RWPE2 (cell line): ENCODE measurements at regions not wholly inside any gene's neighbourhood (a gene's known extent, or its start where the extent isn't known, plus 50 kb on each side); places are given as distances from the start of the nearest gene placed in this dataset.
"Not testable (repeated sequence)": the region's sequence is repeated elsewhere in the genome, so short reads cannot be mapped to it uniquely, and the experiment has no call there.

Experiments used
- ATAC-seq: fragments of 200-7000 bp; cut with Tn5 transposase; 3 replicates; pipeline ENCODE4 v1.9.1; 2021; ENCODE audit warnings: low read depth
- DNase-seq: peaks from one replicate; pipeline ENCODE4 v3.0.0-alpha.2; 2020; ENCODE audit warnings: low spot score
- H3K27ac ChIP-seq: fragments of 450-650 bp; 2 replicates; pipeline ENCODE4 v1.5.1; 2017; ENCODE audit warnings: mild to moderate bottlenecking; ENCODE audit not compliant: poor library complexity, severe bottlenecking
- H3K27me3 ChIP-seq: fragments of 250-450 bp; sonication (Bioruptor Pico); 2 replicates; pipeline ENCODE4 v1.5.1; 2021; ENCODE audit warnings: mild to moderate bottlenecking, moderate library complexity; ENCODE audit not compliant: insufficient read depth, poor library complexity, severe bottlenecking
- H3K36me3 ChIP-seq: fragments of 250-450 bp; sonication (Bioruptor Pico); 2 replicates; pipeline ENCODE4 v1.5.1; 2020; ENCODE audit warnings: low read depth, mild to moderate bottlenecking, moderate library complexity
- H3K4me1 ChIP-seq: fragments of 250-450 bp; sonication (Bioruptor Pico); 2 replicates; pipeline ENCODE4 v1.5.1; 2021; ENCODE audit warnings: mild to moderate bottlenecking, moderate library complexity; ENCODE audit not compliant: insufficient read depth, poor library complexity, severe bottlenecking
- H3K4me3 ChIP-seq: fragments of 250-450 bp; sonication (Bioruptor Pico); 2 replicates; pipeline ENCODE4 v1.5.1; 2021; ENCODE audit warnings: mild to moderate bottlenecking, moderate library complexity; ENCODE audit not compliant: severe bottlenecking
- H3K9me3 ChIP-seq: fragments of 250-450 bp; sonication (Bioruptor Pico); 2 replicates; pipeline ENCODE4 v1.5.1; 2021; ENCODE audit warnings: mild to moderate bottlenecking, moderate library complexity; ENCODE audit not compliant: severe bottlenecking
- TF ChIP-seq, protein P1 (sequence below): fragments of 450-650 bp; IDR thresholded peaks from one replicate; pipeline ENCODE4 v1.5.1; 2017; ENCODE audit warnings: mild to moderate bottlenecking, moderate library complexity; ENCODE audit not compliant: poor library complexity, severe bottlenecking

DNA sequence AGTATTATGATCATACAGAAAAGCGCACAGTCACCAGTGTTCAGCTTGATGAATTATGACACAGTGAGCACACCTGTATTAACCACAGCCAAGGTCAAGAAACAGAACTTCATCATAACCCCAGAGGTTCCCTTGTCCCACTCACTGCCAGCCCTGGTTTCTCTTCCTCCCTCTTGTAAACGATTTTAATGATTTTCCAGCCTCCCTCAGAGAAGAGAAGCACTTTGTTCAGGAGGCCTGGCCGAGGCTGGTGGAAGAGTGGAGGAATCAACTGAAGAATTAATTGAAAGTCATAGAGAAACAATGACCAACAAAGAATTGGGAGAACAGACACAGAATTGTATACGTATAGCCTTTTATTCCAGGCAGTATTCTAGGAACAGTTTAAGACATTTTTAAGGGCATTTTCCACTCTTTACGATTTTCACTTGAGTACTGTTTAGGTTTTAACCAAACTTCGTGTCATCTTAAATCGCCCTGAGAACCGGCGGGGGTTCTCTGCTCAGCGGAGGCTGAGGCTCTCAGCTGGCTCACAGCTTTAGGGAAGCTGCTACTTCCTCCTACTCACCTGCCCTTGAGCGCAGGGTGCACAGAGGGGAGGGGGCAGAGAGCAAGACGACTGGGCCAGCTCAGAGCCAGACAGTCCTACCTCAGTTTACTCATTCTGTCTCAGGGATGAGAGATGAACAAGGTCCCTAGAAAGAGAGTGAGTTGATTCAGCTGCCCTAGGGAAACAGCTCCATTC, 108.6 kb downstream of the AKAP11 start:
- TF ChIP-seq, protein P1, sequence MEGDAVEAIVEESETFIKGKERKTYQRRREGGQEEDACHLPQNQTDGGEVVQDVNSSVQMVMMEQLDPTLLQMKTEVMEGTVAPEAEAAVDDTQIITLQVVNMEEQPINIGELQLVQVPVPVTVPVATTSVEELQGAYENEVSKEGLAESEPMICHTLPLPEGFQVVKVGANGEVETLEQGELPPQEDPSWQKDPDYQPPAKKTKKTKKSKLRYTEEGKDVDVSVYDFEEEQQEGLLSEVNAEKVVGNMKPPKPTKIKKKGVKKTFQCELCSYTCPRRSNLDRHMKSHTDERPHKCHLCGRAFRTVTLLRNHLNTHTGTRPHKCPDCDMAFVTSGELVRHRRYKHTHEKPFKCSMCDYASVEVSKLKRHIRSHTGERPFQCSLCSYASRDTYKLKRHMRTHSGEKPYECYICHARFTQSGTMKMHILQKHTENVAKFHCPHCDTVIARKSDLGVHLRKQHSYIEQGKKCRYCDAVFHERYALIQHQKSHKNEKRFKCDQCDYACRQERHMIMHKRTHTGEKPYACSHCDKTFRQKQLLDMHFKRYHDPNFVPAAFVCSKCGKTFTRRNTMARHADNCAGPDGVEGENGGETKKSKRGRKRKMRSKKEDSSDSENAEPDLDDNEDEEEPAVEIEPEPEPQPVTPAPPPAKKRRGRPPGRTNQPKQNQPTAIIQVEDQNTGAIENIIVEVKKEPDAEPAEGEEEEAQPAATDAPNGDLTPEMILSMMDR, result no peak
- Histone ChIP-seq H3K36me3 (no peaks in the 10 kb centered on the region), H3K27ac (no peak overlapping the region), H3K27me3 (no peaks in the 10 kb centered on the region), H3K4me3 (no peak overlapping the region), H3K9me3 (no peaks in the 10 kb centered on the region), H3K4me1 (no peaks in the 10 kb centered on the region)
- no peak for DNase-seq
- no peak for ATAC-seq

DNA sequence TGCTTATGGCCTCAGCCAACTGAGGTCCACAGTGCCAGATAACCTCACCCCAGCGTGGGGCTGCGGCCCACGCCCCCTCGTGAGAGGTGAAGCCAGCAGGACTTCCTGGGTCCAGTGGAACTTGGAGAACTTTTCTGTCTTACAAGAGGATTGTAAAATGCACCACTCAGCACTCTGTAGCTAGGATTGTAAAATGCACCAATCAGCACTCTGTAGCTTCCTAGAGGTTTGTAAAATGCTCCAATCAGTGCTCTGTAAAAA, 109.1 kb downstream of the AKAP11 start:
- H3K27me3 ChIP-seq, result no peaks in the 10 kb centered on the region
- no peaks in the 10 kb centered on the region for H3K9me3 ChIP-seq
- no peaks in the 10 kb centered on the region for H3K36me3 ChIP-seq
- DNase-seq, result no peak
- H3K27ac ChIP-seq, result no peak overlapping the region
- H3K4me3 ChIP-seq, result no peak overlapping the region
- TF ChIP-seq, protein P1, result no peak
- no peak for ATAC-seq
- H3K4me1 ChIP-seq, result no peaks in the 10 kb centered on the region

DNA sequence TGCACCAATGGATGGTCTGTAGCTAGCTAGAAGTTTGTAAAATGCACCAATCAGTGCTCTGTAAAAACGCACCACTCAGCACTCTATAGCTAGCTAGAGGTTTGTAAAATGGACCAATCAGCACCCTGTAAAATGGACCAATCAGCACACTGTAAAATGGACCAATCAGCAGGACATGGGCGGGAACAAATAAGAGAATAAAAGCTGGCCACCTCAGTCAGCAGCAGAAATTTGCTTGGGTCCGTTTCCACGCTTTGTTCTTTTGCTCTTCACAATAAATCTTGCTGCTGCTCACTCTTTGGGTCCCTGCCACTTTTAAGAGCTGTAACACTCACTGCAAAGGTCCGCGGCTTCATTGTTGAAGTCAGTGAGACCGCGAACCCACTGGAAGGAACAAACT, 109.5 kb downstream of the AKAP11 start:
- H3K36me3 ChIP-seq, H3K4me1 ChIP-seq, H3K27ac ChIP-seq, H3K4me3 ChIP-seq, H3K9me3 ChIP-seq, DNase-seq, H3K27me3 ChIP-seq, ATAC-seq: not testable (repeated sequence)

DNA sequence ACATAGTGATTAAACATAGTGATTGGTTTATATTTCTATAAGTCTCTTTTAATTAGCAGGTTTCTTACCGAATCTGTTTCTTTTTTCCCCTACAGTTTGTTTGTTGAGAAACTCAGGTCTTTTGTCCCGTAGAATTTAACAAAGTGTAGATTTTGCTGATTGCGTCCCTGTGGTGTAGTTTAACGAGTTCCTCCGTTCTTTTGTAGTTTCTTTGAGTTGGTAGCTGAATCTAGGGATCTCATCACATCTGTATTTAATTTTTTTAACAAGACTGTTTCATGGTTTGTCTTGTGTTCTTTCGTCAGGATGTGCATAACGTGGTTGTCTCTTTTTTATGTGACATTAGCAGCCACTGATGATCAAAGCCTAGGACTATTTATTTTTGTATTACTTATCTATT, 111.1 kb downstream of the AKAP11 start:
- no peaks in the 10 kb centered on the region for H3K36me3 ChIP-seq
- TF ChIP-seq, protein P1, result no peak
- no peak overlapping the region for H3K27ac ChIP-seq
- no peak overlapping the region for H3K4me3 ChIP-seq
- no peaks in the 10 kb centered on the region for H3K4me1 ChIP-seq
- DNase-seq (no peak), ATAC-seq (no peak)
- H3K27me3 ChIP-seq, result no peaks in the 10 kb centered on the region
- no peaks in the 10 kb centered on the region for H3K9me3 ChIP-seq

DNA sequence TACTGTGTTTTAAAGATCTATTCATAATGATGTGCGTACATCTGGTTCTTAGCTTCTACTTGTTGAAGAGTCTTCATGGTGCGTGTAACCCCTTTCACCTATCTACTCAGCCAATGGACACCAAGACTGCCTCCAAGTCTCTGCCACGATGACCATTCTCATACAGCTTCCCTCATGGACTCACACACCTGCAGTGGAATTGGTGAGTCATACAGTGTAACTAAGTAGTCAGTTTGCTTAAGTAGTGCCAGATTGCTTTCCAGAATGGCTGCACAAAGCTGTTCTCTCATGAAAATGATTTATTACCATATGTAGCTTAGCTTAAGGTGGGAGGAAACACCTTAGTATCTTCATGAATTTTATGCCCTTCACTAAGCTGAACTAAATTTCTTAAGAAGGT, 112.3 kb downstream of the AKAP11 start:
- DNase-seq, result no peak
- no peak for ATAC-seq
- H3K27me3 ChIP-seq, result no peaks in the 10 kb centered on the region
- no peak overlapping the region for H3K27ac ChIP-seq
- no peaks in the 10 kb centered on the region for H3K36me3 ChIP-seq
- H3K4me1 ChIP-seq, result no peaks in the 10 kb centered on the region
- H3K9me3 ChIP-seq, result no peaks in the 10 kb centered on the region
- H3K4me3 ChIP-seq, result no peak overlapping the region
- TF ChIP-seq, protein P1, result no peak
